ENCODE measurements at regions not wholly inside any gene's neighbourhood (a gene's known extent, or its start where the extent isn't known, plus 50 kb on each side); places are given as distances from the start of the nearest gene placed in this dataset.

DNA sequence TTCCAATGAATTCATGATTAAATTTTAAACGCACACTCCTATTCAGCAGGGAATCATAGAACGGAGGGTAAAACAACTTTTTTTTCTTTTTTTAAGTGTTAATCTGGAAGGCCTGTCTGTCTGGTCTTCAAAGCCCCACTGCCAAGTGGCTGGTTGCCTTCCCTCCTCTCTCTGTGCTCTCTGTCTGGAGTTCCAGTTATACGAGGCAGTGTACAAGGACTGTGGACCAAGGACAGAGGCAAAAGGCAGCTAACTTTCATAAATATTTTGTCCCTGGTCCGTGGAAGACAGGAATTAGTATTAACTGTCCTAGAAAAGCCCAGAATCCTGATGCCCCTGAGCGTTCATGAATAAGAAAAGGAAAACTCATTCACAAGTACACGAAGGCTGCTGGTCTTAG is 164.0 kb upstream of the E2F8 start:
- TF ChIP-seq CEBPB (IDR thresholded peaks at IDR 0.05) (no peak), YY1 (IDR thresholded peaks at IDR 0.05; ENCODE audit: low read depth) (no peak), ZBTB7A (IDR thresholded peaks at IDR 0.05; ENCODE audit: low read depth) (no peak), RAD21 (IDR thresholded peaks at IDR 0.05; ENCODE audit: low read depth) (no peak), TAF1 (IDR thresholded peaks at IDR 0.05; ENCODE audit: low read depth) (no peak), EGR1 (IDR thresholded peaks at IDR 0.05) (no peak), TEAD4 (IDR thresholded peaks at IDR 0.05) (no peak), EP300 (IDR thresholded peaks at IDR 0.05; ENCODE audit: borderline replicate concordance) (no peak), NFIC (IDR thresholded peaks at IDR 0.05) (no peak), CREB1 (IDR thresholded peaks at IDR 0.05; ENCODE audit: low read depth) (no peak), FOXM1 (IDR thresholded peaks at IDR 0.05; ENCODE audit: borderline replicate concordance, low read depth) (no peak), TCF12 (IDR thresholded peaks at IDR 0.05; ENCODE audit: low read depth) (no peak)
- TF ChIP-seq, protein P1, sequence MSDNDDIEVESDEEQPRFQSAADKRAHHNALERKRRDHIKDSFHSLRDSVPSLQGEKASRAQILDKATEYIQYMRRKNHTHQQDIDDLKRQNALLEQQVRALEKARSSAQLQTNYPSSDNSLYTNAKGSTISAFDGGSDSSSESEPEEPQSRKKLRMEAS (IDR thresholded peaks at IDR 0.05) = no peak
- TF ChIP-seq, protein P2, sequence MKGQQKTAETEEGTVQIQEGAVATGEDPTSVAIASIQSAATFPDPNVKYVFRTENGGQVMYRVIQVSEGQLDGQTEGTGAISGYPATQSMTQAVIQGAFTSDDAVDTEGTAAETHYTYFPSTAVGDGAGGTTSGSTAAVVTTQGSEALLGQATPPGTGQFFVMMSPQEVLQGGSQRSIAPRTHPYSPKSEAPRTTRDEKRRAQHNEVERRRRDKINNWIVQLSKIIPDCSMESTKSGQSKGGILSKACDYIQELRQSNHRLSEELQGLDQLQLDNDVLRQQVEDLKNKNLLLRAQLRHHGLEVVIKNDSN (IDR thresholded peaks at IDR 0.05) = no peak
- TF ChIP-seq, protein P3, sequence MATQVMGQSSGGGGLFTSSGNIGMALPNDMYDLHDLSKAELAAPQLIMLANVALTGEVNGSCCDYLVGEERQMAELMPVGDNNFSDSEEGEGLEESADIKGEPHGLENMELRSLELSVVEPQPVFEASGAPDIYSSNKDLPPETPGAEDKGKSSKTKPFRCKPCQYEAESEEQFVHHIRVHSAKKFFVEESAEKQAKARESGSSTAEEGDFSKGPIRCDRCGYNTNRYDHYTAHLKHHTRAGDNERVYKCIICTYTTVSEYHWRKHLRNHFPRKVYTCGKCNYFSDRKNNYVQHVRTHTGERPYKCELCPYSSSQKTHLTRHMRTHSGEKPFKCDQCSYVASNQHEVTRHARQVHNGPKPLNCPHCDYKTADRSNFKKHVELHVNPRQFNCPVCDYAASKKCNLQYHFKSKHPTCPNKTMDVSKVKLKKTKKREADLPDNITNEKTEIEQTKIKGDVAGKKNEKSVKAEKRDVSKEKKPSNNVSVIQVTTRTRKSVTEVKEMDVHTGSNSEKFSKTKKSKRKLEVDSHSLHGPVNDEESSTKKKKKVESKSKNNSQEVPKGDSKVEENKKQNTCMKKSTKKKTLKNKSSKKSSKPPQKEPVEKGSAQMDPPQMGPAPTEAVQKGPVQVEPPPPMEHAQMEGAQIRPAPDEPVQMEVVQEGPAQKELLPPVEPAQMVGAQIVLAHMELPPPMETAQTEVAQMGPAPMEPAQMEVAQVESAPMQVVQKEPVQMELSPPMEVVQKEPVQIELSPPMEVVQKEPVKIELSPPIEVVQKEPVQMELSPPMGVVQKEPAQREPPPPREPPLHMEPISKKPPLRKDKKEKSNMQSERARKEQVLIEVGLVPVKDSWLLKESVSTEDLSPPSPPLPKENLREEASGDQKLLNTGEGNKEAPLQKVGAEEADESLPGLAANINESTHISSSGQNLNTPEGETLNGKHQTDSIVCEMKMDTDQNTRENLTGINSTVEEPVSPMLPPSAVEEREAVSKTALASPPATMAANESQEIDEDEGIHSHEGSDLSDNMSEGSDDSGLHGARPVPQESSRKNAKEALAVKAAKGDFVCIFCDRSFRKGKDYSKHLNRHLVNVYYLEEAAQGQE (IDR thresholded peaks at IDR 0.05; ENCODE audit: low read depth) = no peak

DNA sequence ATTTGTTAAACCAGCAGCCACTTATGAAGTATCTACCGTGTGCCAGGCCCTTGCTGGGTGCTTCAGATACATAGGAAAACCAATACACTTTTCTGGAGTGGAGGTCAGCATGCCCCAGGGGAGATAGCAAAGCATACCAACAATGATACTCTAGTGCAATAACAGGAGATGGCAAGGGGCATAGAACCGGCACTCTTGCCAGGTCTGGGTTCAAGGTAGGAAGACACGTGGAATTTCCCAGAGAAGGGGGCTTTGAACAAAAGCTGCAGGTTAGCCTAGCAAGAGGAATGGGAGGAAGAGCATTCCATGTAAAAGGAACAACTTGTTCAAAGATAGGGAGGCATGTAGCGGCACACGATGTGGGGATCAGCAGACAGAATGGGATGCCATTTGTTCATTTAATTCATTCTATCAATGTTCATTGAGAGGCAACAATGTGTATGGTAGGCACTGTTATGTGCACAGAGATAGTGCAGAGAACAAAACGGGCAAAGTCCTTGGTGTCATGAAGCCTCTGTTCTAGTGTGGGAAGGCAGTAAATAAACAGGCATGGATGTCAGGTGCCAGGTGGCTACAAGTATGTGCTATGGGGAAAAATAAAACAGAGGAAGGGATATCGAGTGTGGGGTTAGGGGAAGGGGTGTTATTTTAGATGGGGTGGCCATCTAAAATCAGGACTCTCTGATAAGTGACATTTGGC is 162.6 kb upstream of the E2F8 start:
- TF ChIP-seq FOXM1 (IDR thresholded peaks at IDR 0.05; ENCODE audit: borderline replicate concordance, low read depth) = no peak
- TF ChIP-seq, protein P1 (IDR thresholded peaks at IDR 0.05) = no peak
- no peak for TF ChIP-seq EGR1 (IDR thresholded peaks at IDR 0.05)
- TF ChIP-seq TAF1 (IDR thresholded peaks at IDR 0.05; ENCODE audit: low read depth) = no peak
- TF ChIP-seq CEBPB (IDR thresholded peaks at IDR 0.05) = no peak
- no peak for TF ChIP-seq TCF12 (IDR thresholded peaks at IDR 0.05; ENCODE audit: low read depth)
- no peak for TF ChIP-seq EP300 (IDR thresholded peaks at IDR 0.05; ENCODE audit: borderline replicate concordance)
- no peak for TF ChIP-seq RAD21 (IDR thresholded peaks at IDR 0.05; ENCODE audit: low read depth)
- TF ChIP-seq CREB1 (IDR thresholded peaks at IDR 0.05; ENCODE audit: low read depth) = no peak
- TF ChIP-seq ZBTB7A (IDR thresholded peaks at IDR 0.05; ENCODE audit: low read depth) = no peak
- TF ChIP-seq, protein P3 (IDR thresholded peaks at IDR 0.05; ENCODE audit: low read depth) = no peak
- TF ChIP-seq, protein P2 (IDR thresholded peaks at IDR 0.05) = no peak
- no peak for TF ChIP-seq YY1 (IDR thresholded peaks at IDR 0.05; ENCODE audit: low read depth)
- no peak for TF ChIP-seq TEAD4 (IDR thresholded peaks at IDR 0.05)
- TF ChIP-seq NFIC (IDR thresholded peaks at IDR 0.05) = no peak

DNA sequence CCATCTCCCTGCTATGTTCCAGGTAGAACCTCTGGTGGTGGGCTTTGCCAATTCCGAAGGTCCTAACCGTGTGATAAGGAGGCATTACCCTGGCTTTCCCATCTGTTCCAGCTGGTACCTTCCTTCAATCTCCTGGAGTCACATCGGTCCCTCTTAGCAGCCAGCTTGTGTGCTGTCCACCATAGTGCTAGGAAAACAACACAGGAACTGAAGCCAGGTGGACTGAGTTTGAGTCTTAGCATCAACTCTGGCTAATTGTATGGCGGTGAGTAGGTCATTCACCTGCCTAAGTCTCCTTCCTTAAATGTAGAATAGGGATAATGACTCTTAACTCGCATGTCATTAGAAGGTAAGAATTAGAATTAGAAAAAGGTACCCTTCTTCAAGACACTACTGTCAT is 159.6 kb upstream of the E2F8 start:
- TF ChIP-seq, protein P1 (IDR thresholded peaks at IDR 0.05) = no peak
- TF ChIP-seq ZBTB7A (IDR thresholded peaks at IDR 0.05; ENCODE audit: low read depth) (no peak), FOXM1 (IDR thresholded peaks at IDR 0.05; ENCODE audit: borderline replicate concordance, low read depth) (no peak), CREB1 (IDR thresholded peaks at IDR 0.05; ENCODE audit: low read depth) (no peak), RAD21 (IDR thresholded peaks at IDR 0.05; ENCODE audit: low read depth) (no peak), TAF1 (IDR thresholded peaks at IDR 0.05; ENCODE audit: low read depth) (no peak), TEAD4 (IDR thresholded peaks at IDR 0.05) (no peak), EP300 (IDR thresholded peaks at IDR 0.05; ENCODE audit: borderline replicate concordance) (no peak)
- TF ChIP-seq, protein P2 (IDR thresholded peaks at IDR 0.05) = no peak

DNA sequence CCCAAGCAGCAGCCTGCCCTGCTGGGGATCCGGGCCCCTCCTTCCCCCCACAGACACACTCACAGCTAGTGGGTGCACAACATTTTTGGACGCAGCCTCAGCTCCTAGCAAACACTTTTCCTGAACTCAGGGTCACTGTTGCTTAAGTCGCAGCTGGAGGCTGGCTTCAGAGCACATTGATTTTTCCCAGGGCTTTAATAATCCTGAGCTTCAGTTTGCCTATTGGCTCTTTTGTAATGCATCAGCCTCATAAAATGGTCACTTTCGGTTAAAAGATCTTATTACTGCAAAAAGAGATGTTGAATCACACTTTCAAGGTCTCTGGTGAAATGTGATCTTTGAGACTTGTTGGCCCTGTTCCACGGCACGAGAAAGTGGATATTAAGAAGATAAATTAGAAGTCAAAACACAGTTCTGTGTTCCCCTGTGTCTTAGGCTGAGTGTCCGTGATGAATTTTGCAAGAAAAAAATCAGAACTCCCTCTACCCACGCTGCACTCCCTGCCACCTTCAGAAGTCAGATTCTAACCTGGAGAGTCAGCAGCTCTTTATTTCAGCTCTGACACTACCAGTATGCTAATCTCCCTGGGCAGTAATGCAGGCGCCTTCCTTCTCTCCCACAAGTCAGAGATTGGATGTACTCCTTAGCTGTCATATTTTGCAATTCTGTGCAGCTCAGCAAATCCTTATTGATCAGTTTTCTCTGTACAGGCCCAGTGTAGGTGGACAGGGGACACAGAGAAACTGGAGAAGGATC is 158.2 kb upstream of the E2F8 start:
- TF ChIP-seq, protein P1 (IDR thresholded peaks at IDR 0.05) = no peak
- TF ChIP-seq FOXM1 (IDR thresholded peaks at IDR 0.05; ENCODE audit: borderline replicate concordance, low read depth) (no peak), YY1 (IDR thresholded peaks at IDR 0.05; ENCODE audit: low read depth) (no peak), TEAD4 (IDR thresholded peaks at IDR 0.05) (no peak), EGR1 (IDR thresholded peaks at IDR 0.05) (no peak), RAD21 (IDR thresholded peaks at IDR 0.05; ENCODE audit: low read depth) (no peak), EP300 (IDR thresholded peaks at IDR 0.05; ENCODE audit: borderline replicate concordance) (no peak), NFIC (IDR thresholded peaks at IDR 0.05) (no peak), TCF12 (IDR thresholded peaks at IDR 0.05; ENCODE audit: low read depth) (no peak), ZBTB7A (IDR thresholded peaks at IDR 0.05; ENCODE audit: low read depth) (no peak), TAF1 (IDR thresholded peaks at IDR 0.05; ENCODE audit: low read depth) (no peak)
- TF ChIP-seq, protein P2 (IDR thresholded peaks at IDR 0.05) = no peak

Data from Ishikawa (cell line).